SK-N-SH (cell line): ENCODE measurements at regions not wholly inside any gene's neighbourhood (a gene's known extent, or its start where the extent isn't known, plus 50 kb on each side); places are given as distances from the start of the nearest gene placed in this dataset.

Experiments
- CTCF ChIA-PET: fragments of 300-600, 350-600 bp; formaldehyde crosslinking; extraction: SDS; loops from one replicate; lab custom pipeline; 2021; lab: Yijun Ruan, JAX
- POLR2A ChIA-PET: fragments of 350-600 bp; sonication (Branson Sonifier 250); formaldehyde crosslinking; extraction: SDS; loops from one replicate; lab custom pipeline; 2020; ENCODE audit warnings: antibody characterized with exemption, inconsistent platforms; lab: Yijun Ruan, JAX
- DNase-seq: peaks from one replicate; pipeline ENCODE4 v3.0.0; 2012
- H2AFZ ChIP-seq: fragments of 200-600 bp; sonication (generic); 2 replicates; pipeline ENCODE4 v1.8.1; 2016; ENCODE audit warnings: antibody characterized with exemption, mild to moderate bottlenecking, low read depth
- H3F3A ChIP-seq: fragments of 200-600 bp; sonication (generic); replicated peaks from 2 replicates; pipeline ENCODE3; 2016; ENCODE audit warnings: antibody characterized with exemption, mild to moderate bottlenecking; ENCODE audit not compliant: insufficient read depth
- H3K27ac ChIP-seq, 2 experiments: fragments of 200-500 bp in 1 of 2; fragments of 200-600 bp in 1 of 2; sonication (Bioruptor generic) in 1 of 2; sonication (generic), shearing (Covaris generic) in 1 of 2; 2 replicates each; pipeline versions ENCODE4 v1.5.1 to v1.6.1; 2014 to 2016; ENCODE audit warnings: low read depth in 2 of 2, inconsistent platforms in 1 of 2, low read length in 1 of 2, mild to moderate bottlenecking in 1 of 2, mixed read lengths in 1 of 2
- H3K27me3 ChIP-seq: fragments of 200-600 bp; sonication (generic), shearing (Covaris generic); 2 replicates; pipeline ENCODE4 v1.6.1; 2016; ENCODE audit warnings: mixed run types; ENCODE audit not compliant: insufficient read depth
- H3K36me3 ChIP-seq, 2 experiments: fragments of 200-500 bp in 1 of 2; fragments of 200-600 bp in 1 of 2; sonication (Bioruptor generic) in 1 of 2; sonication (generic) in 1 of 2; replicated peaks in 1 of 2; 2 replicates each; pipeline versions ENCODE3 to v1.5.1; 2014 to 2016; ENCODE audit warnings: low read length in 1 of 2, mild to moderate bottlenecking in 1 of 2; ENCODE audit not compliant: insufficient read depth in 2 of 2, control insufficient read depth in 1 of 2
- H3K4me1 ChIP-seq, 2 experiments: fragments of 200-500 bp in 1 of 2; fragments of 200-600 bp in 1 of 2; sonication (Bioruptor generic) in 1 of 2; sonication (generic), shearing (Covaris generic) in 1 of 2; 2 replicates each; pipeline versions ENCODE4 v1.5.1 to v1.6.1; 2014 to 2016; ENCODE audit warnings: low read depth in 1 of 2, low read length in 1 of 2, mixed run types in 1 of 2; ENCODE audit not compliant: insufficient read depth in 2 of 2, control insufficient read depth in 1 of 2
- H3K4me2 ChIP-seq: fragments of 200-600 bp; sonication (generic), shearing (Covaris generic); 2 replicates; pipeline ENCODE4 v1.6.1; 2017; ENCODE audit warnings: mixed run types
- H3K4me3 ChIP-seq, 2 experiments: fragments of 200-500 bp in 1 of 2; fragments of 200-600 bp in 1 of 2; sonication (Bioruptor generic) in 1 of 2; sonication (generic), shearing (Covaris generic) in 1 of 2; 2 replicates each; pipeline versions ENCODE4 v1.5.1 to v1.8.1; 2014 to 2016; ENCODE audit warnings: low read depth in 2 of 2, inconsistent platforms in 1 of 2, low read length in 1 of 2, mild to moderate bottlenecking in 1 of 2, mixed read lengths in 1 of 2, moderate library complexity in 1 of 2
- H3K79me2 ChIP-seq: fragments of 200-600 bp; sonication (generic); 2 replicates; pipeline ENCODE4 v1.8.1; 2017; ENCODE audit warnings: mild to moderate bottlenecking; ENCODE audit not compliant: insufficient read depth
- H3K9ac ChIP-seq: fragments of 200-600 bp; sonication (generic); 2 replicates; pipeline ENCODE4 v1.6.1; 2017; ENCODE audit warnings: mixed run types
- H3K9me2 ChIP-seq: fragments of 200-600 bp; sonication (generic); 2 replicates; pipeline ENCODE4 v1.6.1; 2017; ENCODE audit warnings: mixed run types
- H3K9me3 ChIP-seq: fragments of 200-600 bp; sonication (generic); 2 replicates; pipeline ENCODE4 v1.6.1; 2017; ENCODE audit warnings: mixed run types, mild to moderate bottlenecking, moderate library complexity
- H4K20me1 ChIP-seq: fragments of 200-600 bp; sonication (generic); 2 replicates; pipeline ENCODE4 v1.6.1; 2017; ENCODE audit warnings: mild to moderate bottlenecking, mixed run types; ENCODE audit not compliant: insufficient read depth
- CHD2 ChIP-seq: fragments of 150-350 bp; IDR thresholded peaks from 2 replicates; pipeline ENCODE4 v1.6.1; 2018; ENCODE audit warnings: low read length; ENCODE audit not compliant: partially characterized antibody
- CTCF ChIP-seq: fragments of 200-600 bp; sonication (generic); IDR thresholded peaks from 2 replicates; pipeline ENCODE4 v1.6.1; 2017; ENCODE audit warnings: antibody characterized with exemption, mild to moderate bottlenecking, moderate library complexity
- ELF1 ChIP-seq: IDR thresholded peaks from 2 replicates; pipeline ENCODE4 v1.4.0; 2012
- EP300 ChIP-seq, 2 experiments: IDR thresholded peaks; 2 replicates each; pipeline versions ENCODE4 v1.4.0 to v1.6.1; 2012; ENCODE audit warnings: borderline replicate concordance in 1 of 2, low read depth in 1 of 2, low read length in 1 of 2
- FOXJ3 ChIP-seq: sonication (generic); formaldehyde crosslinking; IDR thresholded peaks from 2 replicates; pipeline ENCODE4 v1.5.1; 2020; ENCODE audit warnings: mild to moderate bottlenecking, missing genetic modification reagents
- GABPA ChIP-seq: IDR thresholded peaks from 2 replicates; pipeline ENCODE4 v1.4.0; 2012; ENCODE audit warnings: low read depth, mild to moderate bottlenecking
- MXI1 ChIP-seq: IDR thresholded peaks from 2 replicates; pipeline ENCODE4 v1.6.1; 2012; ENCODE audit warnings: mild to moderate bottlenecking, low read depth, low read length, improper control_type of control experiment
- NFIC ChIP-seq: IDR thresholded peaks from 2 replicates; pipeline ENCODE4 v1.4.0; 2012; ENCODE audit warnings: borderline replicate concordance
- RFX5 ChIP-seq: IDR thresholded peaks from 2 replicates; pipeline ENCODE4 v1.6.1; 2012; ENCODE audit warnings: mild to moderate bottlenecking, improper control_type of control experiment, low read length
- RXRA ChIP-seq: IDR thresholded peaks from 2 replicates; pipeline ENCODE4 v1.4.0; 2012; ENCODE audit warnings: low read depth, mild to moderate bottlenecking, borderline replicate concordance
- SIN3A ChIP-seq: IDR thresholded peaks from 2 replicates; pipeline ENCODE4 v1.6.1; 2012; ENCODE audit warnings: low read depth, mild to moderate bottlenecking, low read length, moderate library complexity, borderline replicate concordance
- TEAD4 ChIP-seq: IDR thresholded peaks from 2 replicates; pipeline ENCODE4 v1.4.0; 2012; ENCODE audit warnings: mild to moderate bottlenecking, borderline replicate concordance; ENCODE audit not compliant: insufficient read depth
- WGBS: methylation state at CpG from one replicate; pipeline ENCODE4 v1.1.6; 2017; ENCODE audit warnings: low lambda C conversion rate; 5-methylcytosine and 5-hydroxymethylcytosine counted together

- Histone ChIP-seq H3K9ac (no peak overlapping the region), H3K4me1 (no peaks in the 10 kb centered on the region), H4K20me1 (no peaks in the 10 kb centered on the region), H2AFZ (no peak overlapping the region), H3K9me2 (no peaks in the 10 kb centered on the region), H3K9me3 (no peaks in the 10 kb centered on the region), H3K27me3 (no peaks in the 10 kb centered on the region), H3K79me2 (no peaks in the 10 kb centered on the region), H3K4me3 (no peak overlapping the region), H3K27ac (no peak overlapping the region), H3K4me2 (no peak overlapping the region), H3F3A (peaks cover 3% of the 10 kb centered on the region), H3K36me3 (no peaks in the 10 kb centered on the region)
- TF ChIP-seq CTCF (no peak), NFIC (no peak), CHD2 (no peak), TEAD4 (no peak), EP300 (IDR thresholded peaks at IDR 0.05; ENCODE audit: borderline replicate concordance in 1 of 2, low read depth in 1 of 2, low read length in 1 of 2) (no peak), RXRA (no peak), SIN3A (no peak), MXI1 (no peak), GABPA (no peak)
- WGBS = 31% methylated on average over 10 of the region's 12 CpGs
- CTCF ChIA-PET = no interaction called here
- POLR2A ChIA-PET = no interaction called here
- no peak for DNase-seq
Measured at GRCh38 chr18:78445880-78446279, 533.7 kb upstream of the SALL3 start.

DNA sequence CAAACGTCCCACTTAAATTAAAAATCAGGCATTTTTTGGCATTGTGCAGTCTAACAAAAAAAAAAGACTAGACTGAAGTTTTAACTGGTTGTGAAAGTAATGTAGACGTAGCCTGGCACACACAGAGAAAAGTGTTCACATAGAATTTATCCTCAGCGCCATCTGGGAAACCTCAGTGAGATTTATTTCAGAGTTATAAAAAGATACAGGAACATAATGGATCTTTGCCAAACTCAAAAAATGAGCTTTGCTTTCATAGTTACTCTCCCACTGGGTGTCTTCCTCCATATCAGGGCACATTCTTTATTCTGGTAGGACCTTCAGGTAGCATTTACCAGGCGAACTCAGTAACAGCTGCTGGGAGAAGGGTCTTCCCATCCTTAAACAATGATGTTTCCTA, 532.4 kb upstream of the SALL3 start:
- Histone ChIP-seq H3F3A (peaks cover 3% of the 10 kb centered on the region), H3K9me2 (no peaks in the 10 kb centered on the region), H3K79me2 (no peaks in the 10 kb centered on the region), H3K4me2 (no peak overlapping the region), H3K4me3 (no peak overlapping the region), H3K36me3 (no peaks in the 10 kb centered on the region), H4K20me1 (no peaks in the 10 kb centered on the region), H3K27me3 (no peaks in the 10 kb centered on the region), H3K4me1 (no peaks in the 10 kb centered on the region), H2AFZ (no peak overlapping the region), H3K9me3 (no peaks in the 10 kb centered on the region), H3K27ac (no peak overlapping the region), H3K9ac (no peak overlapping the region)
- CTCF ChIA-PET = no interaction called here
- DNase-seq = no peak
- WGBS = 2% methylated on average over 4 of the region's 4 CpGs
- TF ChIP-seq ELF1 (no peak), RFX5 (no peak)
- POLR2A ChIA-PET = no interaction called here

GRCh38 chr18:78448106-78448505, 531.5 kb upstream of the SALL3 start:
- no peak for DNase-seq
- ChIA-PET POLR2A (no interaction called here), CTCF (no interaction called here)
- no peak overlapping the region for H3K4me3 ChIP-seq
- no peaks in the 10 kb centered on the region for H3K36me3 ChIP-seq
- TF ChIP-seq FOXJ3 (CRISPR knock-in tag) (no peak), CTCF (0 out of 2 replicates have a peak, but pooled peaks have one; percentile 11)
- TF ChIP-seq, all 33 proteins: peak for 1
- no peaks in the 10 kb centered on the region for H3K79me2 ChIP-seq
- H2AFZ ChIP-seq = no peak overlapping the region
- WGBS = 5% methylated on average over 5 of the region's 5 CpGs
- H3K4me2 ChIP-seq = no peak overlapping the region
- no peaks in the 10 kb centered on the region for H3K9me2 ChIP-seq
- no peak overlapping the region for H3K9ac ChIP-seq
- H3K9me3 ChIP-seq = no peaks in the 10 kb centered on the region
- H3K27me3 ChIP-seq = no peaks in the 10 kb centered on the region
- H3F3A ChIP-seq = peaks cover 3% of the 10 kb centered on the region
- H3K4me1 ChIP-seq = no peaks in the 10 kb centered on the region
- no peaks in the 10 kb centered on the region for H4K20me1 ChIP-seq
- no peak overlapping the region for H3K27ac ChIP-seq
